NB4 (cell line): ENCODE measurements at regions not wholly inside any gene's neighbourhood (a gene's known extent, or its start where the extent isn't known, plus 50 kb on each side); places are given as distances from the start of the nearest gene placed in this dataset.

Experiments used
- POLR2A ChIP-seq: IDR thresholded peaks from 2 replicates; pipeline ENCODE4 v1.6.1; 2011; ENCODE audit warnings: mild to moderate bottlenecking; ENCODE audit not compliant: insufficient read length; ENCODE audit errors: extremely low read depth
- TF ChIP-seq, protein P1 (sequence below): IDR thresholded peaks from one replicate; pipeline ENCODE4 v1.5.1; 2012; ENCODE audit warnings: low read depth, low read length

DNA sequence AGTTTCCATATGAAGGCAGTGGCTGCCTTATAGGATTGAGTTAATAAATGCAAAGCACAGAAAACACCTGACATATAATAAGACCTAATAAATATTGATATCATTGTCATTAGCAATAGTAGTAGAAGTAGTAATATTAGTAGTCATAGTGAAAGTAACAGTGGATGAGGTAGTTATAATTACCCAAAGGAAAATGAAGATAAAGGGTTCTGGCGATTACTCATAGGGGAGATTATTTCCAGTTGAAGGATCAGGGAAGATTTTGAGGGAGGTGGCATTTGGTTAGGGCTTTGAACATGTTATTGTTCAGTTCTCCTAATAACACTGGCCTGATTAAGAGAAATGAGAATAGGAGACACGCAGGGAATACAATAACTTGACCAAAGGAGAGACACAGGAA, 131.9 kb upstream of the GPRIN3 start:
- no peak for TF ChIP-seq POLR2A
- TF ChIP-seq, protein P1, sequence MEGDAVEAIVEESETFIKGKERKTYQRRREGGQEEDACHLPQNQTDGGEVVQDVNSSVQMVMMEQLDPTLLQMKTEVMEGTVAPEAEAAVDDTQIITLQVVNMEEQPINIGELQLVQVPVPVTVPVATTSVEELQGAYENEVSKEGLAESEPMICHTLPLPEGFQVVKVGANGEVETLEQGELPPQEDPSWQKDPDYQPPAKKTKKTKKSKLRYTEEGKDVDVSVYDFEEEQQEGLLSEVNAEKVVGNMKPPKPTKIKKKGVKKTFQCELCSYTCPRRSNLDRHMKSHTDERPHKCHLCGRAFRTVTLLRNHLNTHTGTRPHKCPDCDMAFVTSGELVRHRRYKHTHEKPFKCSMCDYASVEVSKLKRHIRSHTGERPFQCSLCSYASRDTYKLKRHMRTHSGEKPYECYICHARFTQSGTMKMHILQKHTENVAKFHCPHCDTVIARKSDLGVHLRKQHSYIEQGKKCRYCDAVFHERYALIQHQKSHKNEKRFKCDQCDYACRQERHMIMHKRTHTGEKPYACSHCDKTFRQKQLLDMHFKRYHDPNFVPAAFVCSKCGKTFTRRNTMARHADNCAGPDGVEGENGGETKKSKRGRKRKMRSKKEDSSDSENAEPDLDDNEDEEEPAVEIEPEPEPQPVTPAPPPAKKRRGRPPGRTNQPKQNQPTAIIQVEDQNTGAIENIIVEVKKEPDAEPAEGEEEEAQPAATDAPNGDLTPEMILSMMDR, result no peak
